UCSD-AML1 (cell line): ENCODE measurements at regions not wholly inside any gene's neighbourhood (a gene's known extent, or its start where the extent isn't known, plus 50 kb on each side); places are given as distances from the start of the nearest gene placed in this dataset.
"Not testable (repeated sequence)": the region's sequence is repeated elsewhere in the genome, so short reads cannot be mapped to it uniquely, and the experiment has no call there.

Experiments used
- DNase-seq: peaks from one replicate; lab custom pipeline; 2025; ENCODE audit not compliant: unreplicated experiment; lab: John Stamatoyannopoulos, UW

- DNase-seq = no peak
Measured at GRCh38 chr18:65671621-65672415, 79.0 kb upstream of the CDH7 start.

DNA sequence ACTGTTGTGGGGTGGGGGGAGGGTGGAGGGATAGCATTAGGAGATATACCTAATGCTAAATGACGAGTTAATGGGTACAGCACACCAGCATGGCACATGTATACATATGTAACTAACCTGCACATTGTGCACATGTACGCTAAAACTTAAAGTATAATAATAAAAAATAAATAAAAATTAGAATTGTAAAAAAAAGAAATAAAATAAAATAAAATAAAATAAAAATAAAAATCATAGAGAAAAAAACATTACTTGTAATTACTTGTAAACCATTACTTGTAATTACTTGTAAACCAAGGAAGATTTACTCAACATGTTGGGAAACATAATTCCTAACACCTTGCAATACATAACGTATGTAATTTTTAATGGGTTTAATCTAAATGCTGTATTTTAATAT lies 80.7 kb upstream of the CDH7 start:
- DNase-seq = not testable (repeated sequence)

GRCh38 chr18:65661391-65661790 lies 89.4 kb upstream of the CDH7 start:
- no peak for DNase-seq

GRCh38 chr18:65659912-65660311 lies 90.9 kb upstream of the CDH7 start:
- DNase-seq = no peak

- DNase-seq = no peak
Measured at GRCh38 chr18:65659312-65659711, 91.5 kb upstream of the CDH7 start.

DNA sequence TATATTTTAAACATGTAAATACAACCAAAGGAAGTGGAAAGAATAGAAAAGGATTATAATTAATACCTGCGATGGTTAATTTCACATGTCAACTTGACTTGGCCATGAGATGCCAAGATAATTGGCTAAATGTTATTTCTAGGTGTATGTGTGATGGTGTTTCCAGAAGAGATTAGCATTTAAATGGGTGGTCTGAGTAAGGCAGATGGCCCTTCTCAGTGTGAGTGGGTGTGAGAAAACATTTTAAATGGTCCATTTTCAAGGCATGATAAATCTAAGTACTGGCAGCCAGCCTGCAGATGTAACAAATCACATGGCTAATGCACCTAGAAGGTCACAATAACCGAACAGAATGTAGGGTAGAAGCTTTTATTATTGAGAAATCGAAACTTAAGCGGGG lies 99.6 kb upstream of the CDH7 start:
- DNase-seq = no peak

GRCh38 chr18:65632236-65632635 lies 118.6 kb upstream of the CDH7 start:
- no peak for DNase-seq

DNA sequence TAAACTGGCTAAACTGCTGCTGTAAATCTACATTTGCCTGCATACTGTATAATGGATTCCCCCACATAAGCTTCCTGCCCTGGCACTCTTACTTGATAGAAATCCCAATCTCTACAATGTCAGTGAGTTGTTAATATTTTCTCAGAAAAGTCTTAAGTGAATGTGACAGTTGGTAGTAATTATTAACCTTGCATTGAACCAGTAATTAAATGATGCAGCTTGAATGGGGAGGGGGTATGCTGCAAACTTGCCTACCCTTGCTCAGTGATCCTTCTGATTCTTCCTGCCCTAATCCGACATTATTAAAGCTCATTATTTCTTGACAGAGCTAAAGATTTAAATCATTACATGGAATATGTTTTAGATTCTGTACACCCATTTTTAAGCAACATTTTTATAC lies 119.0 kb upstream of the CDH7 start:
- DNase-seq = no peak

DNA sequence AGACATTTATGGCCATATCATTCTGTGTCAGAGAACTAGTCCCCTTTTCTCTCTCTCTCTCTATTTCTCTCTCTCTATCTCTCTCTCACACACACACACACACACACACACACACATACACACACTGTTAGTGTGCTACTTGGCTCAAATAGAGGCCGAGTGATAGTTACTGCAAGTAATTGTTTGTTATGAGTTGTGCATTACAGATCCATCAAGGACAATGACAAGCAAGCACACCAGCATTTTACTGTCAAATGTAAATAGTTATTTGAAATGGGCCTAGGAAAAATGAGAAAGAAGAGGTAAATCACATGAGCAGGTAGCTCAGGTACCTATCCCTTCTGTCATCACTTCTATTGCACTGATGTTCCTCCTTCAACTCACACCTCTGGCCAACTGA lies 122.4 kb upstream of the CDH7 start:
- no peak for DNase-seq

DNA sequence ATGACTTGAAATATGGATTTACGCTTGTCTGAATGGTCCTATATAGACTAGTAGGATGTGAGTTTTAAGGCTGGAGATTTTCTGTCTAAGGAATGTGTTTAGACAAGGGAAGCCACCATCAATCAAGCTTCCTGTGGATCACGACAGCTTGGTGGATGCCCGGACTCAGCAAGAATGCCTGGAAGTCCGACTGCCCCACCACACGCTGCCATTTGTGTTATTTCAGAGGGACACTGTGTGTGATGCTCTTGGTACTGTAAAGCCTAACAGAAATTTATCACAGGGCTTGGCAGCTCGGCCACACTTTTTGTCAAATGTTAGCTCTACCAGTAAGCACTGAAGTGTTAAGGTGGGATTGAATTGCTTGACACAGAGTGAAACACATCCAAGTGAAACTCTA lies 127.1 kb upstream of the CDH7 start:
- no peak for DNase-seq

DNA sequence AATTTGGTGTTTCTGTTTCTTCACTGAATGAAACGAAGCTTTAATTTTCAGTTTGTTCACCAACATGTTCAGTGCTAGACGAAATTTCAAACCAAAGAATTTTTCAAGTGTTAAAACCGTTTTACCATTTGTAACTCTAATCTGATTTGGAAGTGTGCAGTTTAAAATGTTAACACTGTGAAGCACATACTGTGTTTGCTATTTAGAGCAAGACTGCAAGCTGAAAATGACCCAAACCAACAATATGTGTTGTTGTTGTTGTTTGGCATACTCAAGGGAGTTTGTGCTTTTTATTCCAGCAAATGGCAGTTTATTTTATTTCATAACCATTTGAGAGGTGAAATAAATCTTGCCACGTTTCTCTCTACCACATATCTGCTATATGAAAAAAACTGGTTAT lies 128.4 kb upstream of the CDH7 start:
- no peak for DNase-seq

DNA sequence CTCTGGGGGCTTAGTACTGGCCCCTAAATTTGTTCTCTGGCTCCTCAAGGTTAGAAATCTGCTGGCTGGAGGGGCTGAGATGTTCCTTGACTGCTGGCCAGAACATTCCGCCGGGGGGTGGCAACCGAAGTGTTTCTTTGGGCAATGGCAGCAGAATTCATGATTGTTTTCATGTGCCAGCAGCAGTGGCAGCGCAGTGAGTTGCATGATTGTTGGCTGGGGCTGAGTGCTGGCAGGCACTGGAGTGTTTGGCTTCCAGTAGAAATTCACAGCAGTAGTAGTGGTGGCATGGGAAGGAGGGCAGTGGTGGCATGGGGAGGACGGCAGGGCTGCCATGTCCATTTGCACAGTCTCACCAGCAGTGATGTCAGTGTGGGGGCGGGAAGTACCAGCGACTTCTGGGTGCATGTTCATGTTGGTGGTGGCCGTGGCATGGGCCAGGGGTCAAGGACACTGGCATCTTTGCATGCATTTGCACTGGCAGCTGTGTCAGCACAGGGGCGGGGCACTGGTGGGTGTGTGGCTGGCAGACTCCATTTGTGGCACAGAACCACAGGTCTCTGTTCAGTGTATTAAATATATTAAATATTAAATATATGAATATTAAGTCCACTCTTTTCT lies 130.6 kb upstream of the CDH7 start:
- no peak for DNase-seq

GRCh38 chr18:65610939-65611338 lies 139.9 kb upstream of the CDH7 start:
- DNase-seq = no peak

DNA sequence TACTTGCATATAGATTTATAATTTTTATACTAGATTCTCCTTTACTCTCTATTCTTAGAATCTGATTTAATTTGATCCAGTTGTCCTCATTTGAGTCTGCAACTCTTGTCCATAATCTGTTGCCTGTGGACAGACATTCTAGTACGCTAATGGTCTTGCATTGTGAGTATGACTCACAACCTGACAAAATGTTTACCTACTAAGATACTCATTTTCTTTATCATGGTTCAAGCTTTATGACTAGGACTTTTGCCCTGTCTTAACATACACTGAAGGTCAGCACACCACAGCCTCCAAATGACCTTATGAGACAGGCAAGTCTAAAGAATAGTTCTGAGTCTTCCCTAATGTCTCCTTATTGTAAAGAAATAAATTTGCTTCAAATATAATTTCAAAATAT lies 142.3 kb upstream of the CDH7 start:
- DNase-seq = no peak

- DNase-seq = no peak
Measured at GRCh38 chr18:65607161-65607560, 143.7 kb upstream of the CDH7 start.

DNA sequence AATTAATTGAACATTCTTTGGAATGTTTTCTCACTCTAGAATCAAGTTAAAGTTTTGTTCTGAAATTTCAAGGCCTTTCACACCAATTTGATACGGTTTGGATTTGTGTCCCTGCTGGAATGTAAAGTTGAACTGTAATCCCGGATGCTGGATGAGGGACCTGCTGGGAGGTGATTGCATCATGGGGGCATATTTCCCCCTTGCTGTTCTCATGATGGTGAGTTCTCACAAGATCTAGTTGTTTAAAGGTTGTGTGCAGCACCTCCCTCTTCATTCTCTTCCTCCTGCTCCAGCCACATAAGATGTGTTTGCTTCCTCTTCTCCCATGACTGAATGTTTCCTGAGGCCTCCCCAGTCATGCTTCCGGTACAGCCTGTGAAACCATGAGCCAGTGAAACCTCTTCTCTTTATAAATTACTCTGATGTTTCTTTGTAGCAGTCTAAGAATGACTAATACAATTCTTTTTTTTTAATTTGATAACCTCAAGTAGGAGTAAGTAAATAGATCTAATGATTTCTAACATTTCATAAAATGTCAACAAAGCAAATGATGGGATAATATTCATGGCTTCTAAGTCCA lies 144.2 kb upstream of the CDH7 start:
- DNase-seq = peak; percentile 12

DNA sequence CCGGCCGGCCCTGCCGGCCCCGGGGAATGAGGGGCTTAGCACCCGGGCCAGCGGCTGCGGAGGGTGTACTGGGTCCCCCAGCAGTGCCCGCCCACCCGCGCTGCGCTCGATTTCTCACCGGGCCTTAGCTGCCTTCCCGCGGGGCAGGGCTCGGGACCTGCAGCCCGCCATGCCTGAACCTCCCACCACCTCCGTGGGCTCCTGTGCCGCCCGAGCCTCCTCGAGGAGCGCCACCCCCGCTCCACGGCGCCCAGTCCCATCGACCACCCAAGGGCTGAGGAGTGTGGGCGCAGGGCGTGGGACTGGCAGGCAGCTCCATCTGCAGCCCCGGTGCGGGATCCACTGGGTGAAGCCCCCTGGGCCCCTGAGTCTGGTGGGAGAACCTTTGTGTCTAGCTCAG lies 145.5 kb upstream of the CDH7 start:
- not testable (repeated sequence) for DNase-seq

GRCh38 chr18:65601775-65602174 lies 149.0 kb upstream of the CDH7 start:
- no peak for DNase-seq

DNA sequence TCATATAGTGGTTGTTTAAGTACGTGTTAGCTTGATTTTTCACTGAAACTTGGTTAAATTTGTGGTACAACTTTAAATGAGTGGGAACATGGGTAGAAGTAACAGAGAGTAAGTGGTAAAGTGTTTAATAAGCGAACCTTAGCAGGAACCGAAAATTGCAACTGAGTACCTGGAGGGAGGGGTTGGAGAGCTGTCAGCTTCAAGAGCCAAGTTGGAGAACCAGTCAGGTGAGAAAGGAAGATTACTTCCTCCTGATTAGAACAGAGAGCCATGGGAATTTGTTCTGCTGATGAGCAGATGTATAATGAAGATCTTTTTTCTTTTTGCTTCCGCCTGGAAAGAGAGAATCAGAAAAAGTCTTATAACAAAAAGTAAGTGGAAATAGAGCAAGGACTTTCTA lies 158.4 kb upstream of the CDH7 start:
- no peak for DNase-seq

DNA sequence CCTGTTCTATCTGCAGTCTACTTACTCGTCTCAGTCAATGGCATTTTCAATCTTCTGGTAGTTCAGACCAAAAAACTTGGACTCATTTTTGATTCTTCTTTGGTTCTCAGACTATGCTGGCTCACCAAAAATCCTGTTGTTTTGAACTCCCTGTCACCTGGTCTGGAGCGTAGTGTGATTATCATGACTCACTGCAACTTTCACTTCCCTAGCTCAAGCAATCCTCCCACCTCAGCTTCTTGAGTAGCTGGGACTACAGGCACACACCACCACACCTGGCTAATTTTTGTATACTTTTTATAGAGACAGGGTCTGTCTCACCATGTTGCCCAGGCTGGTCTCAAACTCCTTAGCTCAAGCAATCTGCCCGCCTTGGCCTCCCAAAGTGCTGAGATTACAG lies 163.3 kb upstream of the CDH7 start:
- no peak for DNase-seq

- DNase-seq = not testable (repeated sequence)
Measured at GRCh38 chr18:65582094-65582493, 168.7 kb upstream of the CDH7 start.

GRCh38 chr18:65568866-65569265 lies 181.9 kb upstream of the CDH7 start:
- DNase-seq = no peak

GRCh38 chr18:65567372-65567771 lies 183.4 kb upstream of the CDH7 start:
- no peak for DNase-seq
